ENCODE measurements at regions not wholly inside any gene's neighbourhood (a gene's known extent, or its start where the extent isn't known, plus 50 kb on each side); places are given as distances from the start of the nearest gene placed in this dataset.
"Not testable (repeated sequence)": the region's sequence is repeated elsewhere in the genome, so short reads cannot be mapped to it uniquely, and the experiment has no call there.

DNA sequence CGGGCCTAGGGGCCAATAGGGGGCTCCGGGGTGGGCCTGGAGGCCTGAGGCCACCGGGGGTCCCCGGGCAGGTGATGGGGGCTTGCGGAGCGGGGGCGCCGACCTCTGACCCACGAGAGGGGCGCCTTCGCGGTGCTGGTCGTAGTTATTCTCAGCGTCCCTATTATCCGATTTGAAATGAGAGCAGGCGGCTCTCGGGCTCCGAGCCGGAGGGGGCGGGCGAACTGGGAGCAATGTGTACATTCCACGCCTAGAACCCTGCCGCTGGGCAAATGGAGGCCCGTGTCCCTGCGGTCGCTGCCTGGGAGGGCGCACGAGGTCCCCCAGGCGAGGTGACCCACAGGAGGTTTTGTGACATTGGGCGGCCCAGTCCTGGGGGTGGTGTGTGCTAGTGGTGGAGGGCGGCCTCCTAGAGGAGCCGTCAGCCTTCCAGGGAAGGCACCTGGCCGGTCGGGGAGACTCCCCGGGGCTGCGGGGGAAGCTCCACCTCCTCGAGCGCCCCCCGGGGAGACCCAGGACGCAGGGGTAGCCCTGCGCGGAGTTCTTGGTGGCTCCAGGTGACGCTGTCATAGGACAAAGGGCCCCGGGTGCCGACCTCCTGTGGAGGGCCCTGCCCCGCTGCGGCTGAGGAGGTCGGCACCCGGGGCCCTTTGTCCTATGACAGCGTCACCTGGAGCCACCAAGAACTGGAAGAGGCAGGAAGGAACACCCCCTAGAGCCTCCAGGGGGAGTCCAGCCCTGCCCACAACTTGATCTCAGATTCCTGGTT lies 102.6 kb upstream of the PRKX start:
- DNase-seq = peak; percentile 2 to 5

DNA sequence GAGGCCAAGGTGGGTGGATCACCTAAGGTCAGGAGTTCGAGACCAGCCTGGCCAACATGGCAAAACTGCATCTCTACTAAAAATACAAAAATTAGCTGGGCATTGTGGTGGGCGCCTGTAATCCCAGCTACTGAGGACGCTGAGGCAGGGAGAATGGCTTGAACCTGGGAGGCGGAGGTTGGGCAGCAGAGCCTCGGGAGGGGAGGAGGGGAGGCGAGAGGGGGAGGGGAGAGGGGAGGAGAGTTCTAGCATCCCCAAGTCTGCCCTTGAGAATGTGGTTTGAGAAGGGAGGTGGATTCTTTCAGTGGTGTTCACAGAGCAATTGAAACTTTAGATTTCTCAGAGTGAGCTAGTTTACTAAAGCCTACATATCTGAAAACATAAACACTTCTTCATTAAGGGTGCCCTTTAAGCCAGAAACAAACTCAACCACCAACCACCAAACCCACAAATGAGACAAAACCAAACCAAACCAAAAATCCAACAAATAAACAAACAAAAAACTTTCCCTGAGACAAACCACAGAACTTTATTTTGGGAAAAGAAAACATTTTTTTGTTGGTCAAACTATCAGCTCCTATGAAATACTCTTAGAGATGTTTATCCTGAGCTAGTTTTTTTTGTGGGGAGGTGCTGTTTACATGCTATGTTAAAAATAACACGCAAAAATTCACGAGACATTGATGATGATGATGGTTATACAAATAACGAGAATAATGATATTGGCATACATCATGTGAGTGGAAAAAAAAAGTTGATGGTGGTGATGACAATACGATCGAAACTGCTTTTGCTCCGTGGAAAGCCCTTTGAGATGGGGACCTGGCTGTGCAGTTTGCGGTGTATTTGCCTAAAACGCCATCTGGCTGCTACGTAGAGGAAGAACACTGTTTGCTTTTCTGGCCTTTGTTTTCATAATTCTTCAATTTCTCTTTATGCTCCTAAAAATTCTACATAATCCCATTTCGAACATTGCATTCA lies 98.2 kb upstream of the PRKX start:
- DNase-seq = peak; percentile 37

DNA sequence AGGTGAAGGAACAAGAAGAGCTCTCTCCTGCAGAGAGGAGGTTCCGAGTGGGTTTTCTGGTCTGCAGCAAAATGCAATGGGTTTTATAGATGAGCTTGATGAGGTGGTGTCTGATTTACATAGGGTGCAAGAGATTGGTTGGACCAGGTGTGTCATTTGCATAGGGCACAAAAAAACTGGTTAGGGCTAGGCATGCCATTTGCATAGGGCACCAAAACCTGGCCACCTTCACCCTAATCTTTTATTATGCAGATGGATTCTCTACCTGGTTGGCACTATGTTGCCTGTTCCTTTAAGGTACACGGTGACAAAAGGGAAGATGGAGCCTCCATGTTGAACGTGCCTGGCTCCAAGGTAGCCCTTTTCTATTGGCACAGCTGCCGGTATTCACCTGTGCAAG lies 94.5 kb upstream of the PRKX start:
- no peak for DNase-seq

DNA sequence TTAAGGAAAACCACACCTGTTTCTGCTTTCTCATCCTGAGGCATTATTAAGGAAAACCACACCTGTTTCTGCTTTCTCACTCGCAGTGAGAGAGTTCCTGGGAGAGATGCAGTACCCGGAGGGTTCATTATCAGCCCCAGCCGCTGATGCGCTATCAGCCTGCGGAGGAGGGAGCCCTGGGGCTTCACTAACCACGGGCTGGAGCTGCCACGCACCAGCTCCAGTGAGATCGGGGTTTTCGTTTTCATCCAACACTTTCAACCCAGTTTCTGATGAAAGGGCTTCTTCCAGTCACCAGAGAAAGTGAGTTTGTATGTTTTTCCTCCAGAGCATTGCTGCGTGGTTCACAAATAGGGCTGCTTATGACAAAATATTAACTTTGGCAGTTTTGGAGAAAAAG lies 93.2 kb upstream of the PRKX start:
- no peak for DNase-seq

DNA sequence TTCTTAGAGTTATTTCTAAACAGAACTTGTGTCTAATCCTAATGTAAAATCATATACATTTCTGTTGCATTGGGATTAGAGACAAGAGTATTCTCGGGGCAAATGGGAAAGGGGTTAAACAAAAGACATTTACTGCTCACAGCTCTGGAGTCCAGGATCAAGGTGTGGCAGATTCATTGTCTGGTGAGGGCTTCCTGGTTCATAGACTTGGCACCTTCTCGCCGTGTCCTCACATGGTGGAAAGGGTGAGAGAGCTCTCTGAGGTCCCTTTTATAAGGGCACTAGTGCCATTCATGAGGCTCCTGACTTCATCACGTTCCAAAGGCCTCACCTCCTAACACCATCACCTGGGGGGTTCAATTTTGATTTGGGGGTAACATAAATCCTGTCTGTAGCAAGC lies 90.3 kb upstream of the PRKX start:
- no peak for DNase-seq

DNA sequence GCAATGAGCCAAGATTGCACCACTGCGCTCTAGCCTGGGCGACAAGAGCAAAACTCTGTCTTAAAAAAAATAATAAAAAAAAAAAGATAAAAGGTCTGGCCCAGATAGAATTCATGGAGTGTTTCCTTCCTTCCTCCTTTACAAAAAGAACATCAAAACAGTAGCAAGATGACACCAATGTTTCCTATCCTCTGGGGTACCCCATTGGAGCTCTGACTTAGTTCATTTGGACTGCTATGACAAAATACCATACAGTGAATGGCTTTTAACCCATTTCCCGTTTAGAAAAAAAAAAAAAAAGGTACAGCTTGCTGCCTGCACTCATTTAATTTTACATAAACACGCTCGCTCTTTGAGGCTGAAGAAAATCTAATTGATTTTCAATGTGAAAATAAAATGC lies 89.9 kb upstream of the PRKX start:
- no peak for DNase-seq

DNA sequence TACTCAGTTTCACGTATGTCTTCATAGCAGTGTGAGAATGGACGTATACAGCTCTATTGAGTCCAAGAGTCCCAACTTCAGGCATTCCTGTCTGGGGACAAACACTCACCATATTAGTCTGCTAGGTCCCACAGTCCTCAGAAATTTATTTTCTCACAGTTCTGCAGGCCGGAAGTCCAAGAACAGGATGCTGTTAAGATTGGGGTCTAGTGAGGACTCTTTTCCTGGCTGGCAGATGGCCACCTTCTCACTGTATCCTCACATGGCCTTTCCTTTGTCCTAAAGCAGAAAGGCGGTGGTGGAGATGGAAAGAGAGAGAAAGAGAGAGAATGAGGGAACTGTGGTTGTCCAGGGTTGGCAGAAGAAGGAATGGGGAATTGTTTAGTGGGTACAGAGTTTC lies 82.0 kb upstream of the PRKX start:
- not testable (repeated sequence) for DNase-seq

DNA sequence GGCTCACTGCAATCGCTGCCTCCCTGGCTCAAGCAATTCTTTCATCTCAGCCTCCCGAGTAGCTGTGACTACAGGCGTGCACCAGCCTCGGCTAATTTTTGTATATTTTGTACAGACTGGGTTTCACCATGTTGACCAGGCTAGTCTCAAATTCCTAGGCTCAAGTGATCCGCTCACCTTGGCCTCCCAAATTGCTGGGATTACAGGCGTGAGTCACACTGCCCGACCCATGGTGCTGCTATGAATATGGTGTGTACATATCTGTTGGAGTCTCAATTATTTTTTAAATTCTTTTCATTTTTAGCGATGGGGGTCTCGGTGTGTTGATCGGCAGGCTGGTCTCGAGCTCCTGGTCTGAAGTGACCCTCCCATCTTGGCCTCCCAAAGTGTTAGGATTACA lies 78.0 kb upstream of the PRKX start:
- DNase-seq = no peak

DNA sequence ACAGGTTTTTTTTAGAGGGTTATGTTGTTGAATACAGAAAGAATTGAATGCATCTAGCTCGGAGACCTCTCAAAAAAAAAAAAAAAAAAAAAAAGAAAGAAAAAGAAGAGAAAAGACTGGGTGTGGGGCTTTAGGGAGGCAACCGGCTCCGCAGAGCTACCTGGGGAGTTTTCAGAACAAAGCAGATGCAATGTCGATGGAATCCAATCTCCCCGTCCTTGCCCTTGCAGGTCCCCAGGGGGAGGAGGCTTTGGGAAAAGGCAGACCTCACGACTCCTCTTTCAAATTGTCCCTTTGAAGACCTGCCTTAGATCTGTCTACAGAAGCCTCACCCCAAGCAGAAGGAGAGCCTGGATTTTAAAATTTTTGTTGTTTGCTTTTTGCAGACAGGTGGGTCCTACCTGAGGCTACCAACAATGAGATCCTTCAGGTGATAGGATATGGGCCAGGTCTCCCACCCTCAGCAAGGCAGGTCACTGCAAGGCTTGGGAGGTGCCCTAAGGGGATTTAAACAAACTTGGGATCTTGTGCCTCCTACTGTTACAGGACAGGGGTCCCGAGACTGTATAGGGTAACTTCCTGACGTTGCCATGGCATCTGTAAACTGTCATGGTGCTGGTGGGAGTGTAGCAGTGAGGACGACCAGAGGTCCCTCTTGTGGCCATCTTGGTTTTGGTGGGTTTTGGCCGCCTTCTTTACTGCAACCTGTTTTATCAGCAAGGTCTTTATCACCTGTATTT lies 75.2 kb upstream of the PRKX start:
- DNase-seq = peak in 1 of 2 experiments; percentile 1

DNA sequence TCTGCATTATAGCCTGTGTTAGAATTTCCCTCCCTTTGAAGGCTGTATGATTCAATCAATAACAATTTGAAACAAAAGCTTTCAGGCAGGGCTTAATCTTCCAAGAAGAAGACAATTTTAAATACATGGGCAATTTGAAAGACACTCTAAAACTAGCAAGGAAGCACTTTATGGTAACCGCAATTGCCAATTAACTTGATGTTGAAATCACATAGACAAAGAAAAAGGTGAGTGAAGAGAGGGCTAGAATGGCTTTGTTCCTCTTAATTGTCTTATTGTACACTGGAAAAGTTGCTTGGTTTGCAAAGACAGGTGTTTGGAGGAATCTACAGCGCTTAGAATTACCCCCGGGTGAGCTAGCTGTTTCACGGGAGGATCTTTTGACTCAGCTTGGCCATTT lies 74.4 kb upstream of the PRKX start:
- no peak for DNase-seq

DNA sequence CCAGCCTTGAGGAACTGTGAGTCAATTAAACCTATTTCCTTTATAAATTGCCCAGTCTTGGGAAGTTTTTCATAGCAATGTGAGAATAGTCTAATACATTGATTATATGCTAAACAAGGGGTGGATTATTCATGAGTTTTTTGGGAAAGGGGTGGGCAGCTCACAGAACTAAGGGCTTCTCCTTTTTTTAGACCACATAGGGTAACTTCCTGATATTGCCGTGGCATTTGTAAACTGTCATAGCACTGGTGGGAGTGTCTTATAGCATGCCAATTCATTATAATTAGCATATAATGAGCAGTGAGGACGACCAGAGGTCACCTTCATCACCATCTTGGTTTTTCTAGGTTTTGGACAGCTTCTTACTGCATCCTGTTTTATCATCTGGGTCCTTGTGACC lies 72.4 kb upstream of the PRKX start:
- DNase-seq = not testable (repeated sequence)

DNA sequence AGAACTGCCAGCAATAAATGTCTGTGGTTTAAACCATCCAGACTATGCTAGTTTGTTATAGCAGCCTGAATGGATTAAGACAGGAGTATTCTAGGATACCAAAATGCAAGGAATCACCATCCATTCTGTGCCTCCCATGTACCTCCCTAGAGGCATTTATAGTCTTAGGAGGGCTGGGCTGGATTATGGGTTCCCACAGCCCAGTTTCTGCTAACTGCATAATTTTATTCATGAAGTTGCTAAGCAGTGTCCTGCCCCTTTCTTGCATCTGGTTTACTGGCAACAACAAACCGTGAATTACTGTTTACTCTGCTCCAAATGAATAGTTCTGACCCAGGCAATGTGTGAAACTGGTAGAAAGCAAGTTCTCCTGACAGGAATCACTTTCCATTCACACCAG lies 67.1 kb upstream of the PRKX start:
- no peak for DNase-seq

DNA sequence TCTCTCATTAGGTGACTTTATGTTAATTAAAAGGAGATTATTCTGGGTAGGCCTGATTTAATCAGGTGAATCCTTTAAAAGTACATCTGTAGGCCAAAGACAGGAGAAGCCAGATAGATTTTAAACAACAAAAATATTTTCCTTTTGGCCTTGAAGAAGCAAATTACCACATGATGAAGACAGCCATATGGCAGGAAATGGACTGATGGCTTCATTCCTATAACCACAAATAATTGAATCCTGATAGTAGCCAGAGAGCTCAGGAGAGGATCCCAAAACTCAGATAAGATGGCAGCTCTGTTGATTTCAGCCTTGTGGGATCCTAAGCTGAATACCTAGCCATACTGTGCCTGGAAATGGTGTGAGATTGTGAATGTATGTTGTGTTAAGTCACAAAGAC lies 66.1 kb upstream of the PRKX start:
- no peak for DNase-seq

DNA sequence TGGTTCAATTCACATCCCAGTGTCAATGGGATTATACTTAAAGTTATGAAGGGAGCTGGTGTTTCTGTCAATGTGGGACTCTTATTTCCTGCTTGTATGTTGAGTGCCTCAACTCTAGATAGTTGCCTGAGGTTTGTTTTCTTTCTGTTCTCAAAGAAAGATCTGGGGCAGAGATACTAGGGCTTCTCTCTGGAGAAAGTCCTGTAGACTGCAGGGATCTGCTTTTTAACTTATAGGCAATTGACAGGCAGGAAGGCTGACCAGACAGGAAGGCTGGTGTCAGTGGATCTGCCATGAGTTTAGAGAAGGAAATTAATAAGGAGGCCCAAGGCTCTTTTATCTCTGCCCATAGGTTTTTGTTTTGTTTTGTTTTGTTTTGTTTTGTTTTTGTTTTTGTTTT lies 64.0 kb upstream of the PRKX start:
- no peak for DNase-seq

DNA sequence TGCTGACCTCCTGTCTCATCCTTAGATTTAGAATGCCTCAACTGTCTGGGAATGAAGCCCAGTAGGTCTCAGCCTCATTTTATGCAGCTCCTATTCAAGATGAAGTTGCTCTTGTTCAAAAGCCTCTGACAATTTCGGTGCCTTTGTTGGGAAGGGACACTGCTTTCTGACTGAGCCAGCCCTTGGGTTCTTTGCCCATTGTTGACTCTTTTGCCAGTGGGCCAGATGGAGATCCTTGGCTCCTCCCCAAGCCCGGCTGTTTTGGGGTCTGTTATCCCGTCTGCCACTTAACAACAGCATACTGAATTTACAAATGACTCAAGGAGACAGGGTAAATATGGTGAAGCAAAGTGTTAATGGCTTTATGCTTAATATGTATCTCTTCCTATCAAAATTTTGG lies 58.3 kb upstream of the PRKX start:
- DNase-seq = no peak

DNA sequence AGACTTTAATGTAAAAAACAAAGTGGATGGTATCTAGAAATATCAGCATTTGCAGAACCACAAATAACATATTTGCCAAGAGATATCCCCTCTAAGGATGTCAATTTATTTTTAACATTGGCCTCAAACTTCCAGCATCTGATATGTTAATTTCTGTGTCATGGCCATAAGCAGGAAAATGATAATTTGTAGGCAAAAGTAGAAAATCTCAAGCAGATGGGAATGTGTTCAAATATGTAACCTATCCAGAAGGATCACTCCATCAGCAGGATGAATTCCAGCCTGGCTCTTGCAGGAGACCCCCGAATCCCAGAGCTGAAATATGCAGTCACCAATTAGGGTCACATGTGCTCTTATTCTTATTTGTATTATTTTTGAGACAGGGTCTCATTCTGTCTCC lies 55.4 kb upstream of the PRKX start:
- DNase-seq = no peak
